IMR-90 (cell line): ENCODE measurements at regions not wholly inside any gene's neighbourhood (a gene's known extent, or its start where the extent isn't known, plus 50 kb on each side); places are given as distances from the start of the nearest gene placed in this dataset.

Experiments used
- ATAC-seq: fragments of 200-7000 bp; cut with Tn5 transposase; 2 replicates; pipeline ENCODE4 v1.9.1; 2020; ENCODE audit warnings: low read depth, mild to moderate bottlenecking, moderate library complexity
- BruUV-seq: library from RNA; stranded (reverse); fragments of 400-500 nt; replicated peaks from 2 replicates; lab custom pipeline; 2021; lab: Mats Ljungman, UMichigan
- CTCF ChIA-PET: fragments of 300-600 bp; formaldehyde crosslinking; extraction: SDS; loops from one replicate; lab custom pipeline; 2021; ENCODE audit warnings: antibody characterized with exemption; lab: Yijun Ruan, JAX
- POLR2A ChIA-PET: fragments of 300-600 bp; sonication (Branson Sonifier 250); formaldehyde crosslinking; loops from one replicate; lab custom pipeline; 2022; ENCODE audit warnings: antibody characterized with exemption; ENCODE audit not compliant: unreplicated experiment; lab: Charles Lee
- DNase-seq: peaks from one replicate; pipeline ENCODE4 v3.0.0; 2013
- H2AFZ ChIP-seq: replicated peaks from 2 replicates; pipeline ENCODE3; 2013; ENCODE audit warnings: low read length, mild to moderate bottlenecking; ENCODE audit not compliant: poor library complexity
- H2AK5ac ChIP-seq: 2 replicates; pipeline ENCODE4 v1.6.1; 2013; ENCODE audit warnings: low read depth, low read length, inconsistent platforms
- H2AK9ac ChIP-seq: replicated peaks from 2 replicates; pipeline ENCODE3; 2013; ENCODE audit warnings: mild to moderate bottlenecking, low read depth, low read length, moderate library complexity; ENCODE audit not compliant: poor library complexity
- H2BK120ac ChIP-seq: 2 replicates; pipeline ENCODE4 v1.6.1; 2013; ENCODE audit warnings: low read depth, low read length, inconsistent platforms
- H2BK15ac ChIP-seq: 3 replicates; pipeline ENCODE4 v1.6.1; 2013; ENCODE audit warnings: low read depth, low read length, inconsistent platforms
- H2BK20ac ChIP-seq: 2 replicates; pipeline ENCODE4 v1.6.1; 2013; ENCODE audit warnings: low read depth, mild to moderate bottlenecking, inconsistent platforms, low read length, moderate library complexity
- H2BK5ac ChIP-seq: 2 replicates; pipeline ENCODE4 v1.6.1; 2013; ENCODE audit warnings: mild to moderate bottlenecking, low read depth, low read length, inconsistent platforms; ENCODE audit not compliant: poor library complexity, severe bottlenecking
- H3K14ac ChIP-seq: replicated peaks from 2 replicates; pipeline ENCODE4 v1.6.1; 2013; ENCODE audit warnings: low read depth, low read length, inconsistent platforms
- H3K18ac ChIP-seq: 2 replicates; pipeline ENCODE4 v1.6.1; 2013; ENCODE audit warnings: low read depth, low read length, control low read depth
- H3K23ac ChIP-seq: 2 replicates; pipeline ENCODE4 v1.6.1; 2013; ENCODE audit warnings: low read depth, low read length, inconsistent platforms
- H3K27ac ChIP-seq: 2 replicates; pipeline ENCODE4 v1.5.1; 2013; ENCODE audit warnings: mild to moderate bottlenecking, control low read depth, low read length; ENCODE audit not compliant: insufficient read depth
- H3K27me3 ChIP-seq: 2 replicates; pipeline ENCODE4 v1.6.1; 2013; ENCODE audit warnings: low read length; ENCODE audit not compliant: control insufficient read depth, insufficient read depth
- H3K36me3 ChIP-seq: 2 replicates; pipeline ENCODE4 v1.6.1; 2013; ENCODE audit warnings: low read length, mixed read lengths; ENCODE audit not compliant: control insufficient read depth, insufficient read depth
- H3K4ac ChIP-seq: 2 replicates; pipeline ENCODE4 v1.6.1; 2013; ENCODE audit warnings: low read depth, low read length, inconsistent platforms
- H3K4me1 ChIP-seq: 2 replicates; pipeline ENCODE4 v1.6.1; 2013; ENCODE audit warnings: low read length, mixed read lengths; ENCODE audit not compliant: control insufficient read depth, insufficient read depth
- H3K4me2 ChIP-seq: 2 replicates; pipeline ENCODE4 v1.6.1; 2013; ENCODE audit warnings: low read depth, mild to moderate bottlenecking, control low read depth, low read length, moderate library complexity
- H3K4me3 ChIP-seq: 2 replicates; pipeline ENCODE4 v1.5.1; 2013; ENCODE audit warnings: low read depth, mild to moderate bottlenecking, control low read depth, low read length, moderate library complexity; ENCODE audit not compliant: insufficient read depth
- H3K56ac ChIP-seq: 2 replicates; pipeline ENCODE4 v1.6.1; 2013; ENCODE audit warnings: low read length, inconsistent platforms; ENCODE audit not compliant: insufficient read depth; ENCODE audit errors: extremely low read depth
- H3K79me1 ChIP-seq, 2 experiments: 2 replicates each; pipeline ENCODE4 v1.6.1; 2013; ENCODE audit warnings: low read length in 2 of 2, inconsistent platforms in 1 of 2, low read depth in 1 of 2
- H3K9ac ChIP-seq: 2 replicates; pipeline ENCODE4 v1.6.1; 2013; ENCODE audit warnings: low read depth, low read length, control low read depth
- H3K9me1 ChIP-seq: 2 replicates; pipeline ENCODE4 v1.6.1; 2013; ENCODE audit warnings: low read length, inconsistent platforms; ENCODE audit not compliant: insufficient read depth
- H3K9me3 ChIP-seq: 2 replicates; pipeline ENCODE4 v1.6.1; 2013; ENCODE audit warnings: low read length; ENCODE audit not compliant: control insufficient read depth, insufficient read depth
- H4K20me1 ChIP-seq: 2 replicates; pipeline ENCODE4 v1.6.1; 2013; ENCODE audit warnings: low read length, inconsistent platforms; ENCODE audit not compliant: insufficient read depth
- H4K5ac ChIP-seq: 2 replicates; pipeline ENCODE4 v1.6.1; 2013; ENCODE audit warnings: mild to moderate bottlenecking, low read depth, low read length, control low read depth
- H4K8ac ChIP-seq, 2 experiments: 2 replicates each; pipeline ENCODE4 v1.6.1; 2013; ENCODE audit warnings: low read depth in 2 of 2, low read length in 2 of 2, control low read depth in 1 of 2, inconsistent platforms in 1 of 2
- H4K91ac ChIP-seq: 2 replicates; pipeline ENCODE4 v1.6.1; 2013; ENCODE audit warnings: low read depth, low read length, inconsistent platforms; ENCODE audit not compliant: insufficient read depth
- CHD1 ChIP-seq: IDR thresholded peaks from 2 replicates; pipeline ENCODE4 v1.6.1; 2012; ENCODE audit warnings: low read depth, low read length, improper control_type of control experiment
- CTCF ChIP-seq: conservative IDR thresholded peaks from 2 replicates; pipeline ENCODE4 v1.5.1; 2012; ENCODE audit warnings: mild to moderate bottlenecking, low read depth, low read length, improper control_type of control experiment
- MAFK ChIP-seq: IDR thresholded peaks from 2 replicates; pipeline ENCODE4 v1.6.1; 2012; ENCODE audit warnings: low read depth, low read length, improper control_type of control experiment
- WGBS, 2 experiments: methylation state at CpG; one replicate each; pipeline versions ENCODE4 v1.1.5 to v1.1.7; 2013; ENCODE audit warnings: missing lambda C conversion rate in 2 of 2; ENCODE audit not compliant: insufficient read length in 1 of 2; ENCODE audit errors: extremely low coverage in 2 of 2; 5-methylcytosine and 5-hydroxymethylcytosine counted together
- dilution Hi-C: fragments of 300-500 bp; cut with HindIII; formaldehyde crosslinking; loops from one replicate; pipeline ENCODE4 v1.14.3; 2018; ENCODE audit warnings: low sequenced_read_pairs; ENCODE audit not compliant: unreplicated experiment
- in situ Hi-C: fragments of 300-500 bp; cut with MboI; formaldehyde crosslinking; loops from 3 replicates; pipeline ENCODE4 v1.14.3; 2019; ENCODE audit warnings: low sequenced_read_pairs, inconsistent platforms, mixed read lengths
- intact Hi-C: fragments of 100-400 bp; cut with micrococcal nuclease; formaldehyde crosslinking; loops from 2 replicates; pipeline ENCODE4 v1.10.0; 2022

GRCh38 chr5:29990681-29991080 is 1202.8 kb upstream of the CDH6 start:
- no peak overlapping the region for H3K14ac ChIP-seq
- no peak overlapping the region for H2BK120ac ChIP-seq
- no peaks in the 10 kb centered on the region for H3K4me1 ChIP-seq
- ATAC-seq (no peak), DNase-seq (no peak)
- CTCF ChIA-PET = no interaction called here
- H4K91ac ChIP-seq = no peak overlapping the region
- no peak overlapping the region for H2AFZ ChIP-seq
- no peak overlapping the region for H2BK20ac ChIP-seq
- H4K5ac ChIP-seq = no peak overlapping the region
- H3K79me1 ChIP-seq = no peaks in the 10 kb centered on the region
- no peak overlapping the region for H3K4ac ChIP-seq
- H3K9me1 ChIP-seq = no peaks in the 10 kb centered on the region
- no peak overlapping the region for H3K23ac ChIP-seq
- no peak overlapping the region for H3K27ac ChIP-seq
- POLR2A ChIA-PET = no interaction called here
- H3K27me3 ChIP-seq = no peaks in the 10 kb centered on the region
- dilution Hi-C loops = no loop called here
- no peak overlapping the region for H3K18ac ChIP-seq
- no peak overlapping the region for H2BK5ac ChIP-seq
- no peak overlapping the region for H2AK9ac ChIP-seq
- no peaks in the 10 kb centered on the region for H4K20me1 ChIP-seq
- no peak overlapping the region for H3K4me2 ChIP-seq
- WGBS, 2 experiments = no CpG with 5 or more reads among the region's 3 CpGs
- H3K9ac ChIP-seq = no peak overlapping the region
- intact Hi-C loops = no loop called here
- H3K4me3 ChIP-seq = no peak overlapping the region
- no peak overlapping the region for H2AK5ac ChIP-seq
- no peak overlapping the region for H4K8ac ChIP-seq
- H3K36me3 ChIP-seq = no peaks in the 10 kb centered on the region
- TF ChIP-seq MAFK (peak; percentile 49; the same call in 1 of the 2 replicates), CTCF (no peak), CHD1 (no peak)
- H3K56ac ChIP-seq = no peak overlapping the region
- H2BK15ac ChIP-seq = no peak overlapping the region
- no peaks in the 10 kb centered on the region for H3K9me3 ChIP-seq
- BruUV-seq = no TSS peak
- in situ Hi-C loops = no loop called here
